Stimulated activated CD8-positive, alpha-beta memory T cell treated with anti-CD3 and anti-CD28 coated beads, Interleukin-7, amount 100 ng/mL, for 4 hours (primary cell): ENCODE measurements at regions not wholly inside any gene's neighbourhood (a gene's known extent, or its start where the extent isn't known, plus 50 kb on each side); places are given as distances from the start of the nearest gene placed in this dataset.
"Not testable (repeated sequence)": the region's sequence is repeated elsewhere in the genome, so short reads cannot be mapped to it uniquely, and the experiment has no call there.

Experiments
- DNase-seq, 2 donors: peaks; one replicate each; pipeline ENCODE4 v3.0.0-alpha.2; 2020; ENCODE audit warnings: low read depth in 2 of 2

- DNase-seq, result no peak
Observed at GRCh38 chr12:62003226-62003625, 257.0 kb upstream of the USP15 start.

DNA sequence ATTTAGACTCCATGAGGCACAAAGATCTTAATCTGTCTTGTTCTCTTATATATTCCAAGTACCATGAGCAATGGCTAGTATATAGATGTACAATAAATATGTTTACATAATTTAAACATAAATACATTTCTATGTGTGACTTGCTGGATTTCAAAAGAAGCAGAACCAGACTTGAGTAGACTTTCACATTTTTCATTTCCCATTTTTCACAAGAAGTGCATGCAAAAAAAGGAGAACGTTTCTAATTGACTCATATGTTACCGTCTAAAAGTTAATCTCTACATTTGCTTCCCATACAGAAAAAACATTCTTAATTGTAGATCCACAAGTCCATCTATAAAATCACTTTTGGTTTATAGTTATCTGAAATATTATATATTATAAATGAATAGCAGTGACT is 256.5 kb upstream of the USP15 start:
- DNase-seq, result no peak

GRCh38 chr12:62005615-62006014 is 254.6 kb upstream of the USP15 start:
- DNase-seq, result no peak

- DNase-seq, result no peak
Observed at GRCh38 chr12:62006076-62006732, 254.0 kb upstream of the USP15 start.

- no peak for DNase-seq
Observed at GRCh38 chr12:62008703-62009102, 251.5 kb upstream of the USP15 start.

DNA sequence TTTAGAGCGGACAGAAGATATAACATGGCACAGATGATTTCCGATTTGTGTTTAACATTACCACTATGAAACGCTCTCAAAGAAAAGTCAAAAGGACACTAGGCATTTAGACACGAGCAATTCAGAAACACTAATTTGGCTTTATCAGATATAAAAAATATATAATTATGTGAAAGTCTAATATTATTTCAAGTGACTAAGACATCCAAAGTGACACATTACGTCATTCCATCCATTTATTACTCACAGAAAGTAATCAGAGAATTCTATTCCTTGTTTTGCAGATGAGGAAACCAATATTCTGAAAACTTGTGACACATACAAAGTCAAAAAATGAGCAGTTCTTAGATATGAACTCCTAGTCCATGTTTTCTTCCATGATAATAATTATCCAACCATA is 250.8 kb upstream of the USP15 start:
- no peak for DNase-seq

DNA sequence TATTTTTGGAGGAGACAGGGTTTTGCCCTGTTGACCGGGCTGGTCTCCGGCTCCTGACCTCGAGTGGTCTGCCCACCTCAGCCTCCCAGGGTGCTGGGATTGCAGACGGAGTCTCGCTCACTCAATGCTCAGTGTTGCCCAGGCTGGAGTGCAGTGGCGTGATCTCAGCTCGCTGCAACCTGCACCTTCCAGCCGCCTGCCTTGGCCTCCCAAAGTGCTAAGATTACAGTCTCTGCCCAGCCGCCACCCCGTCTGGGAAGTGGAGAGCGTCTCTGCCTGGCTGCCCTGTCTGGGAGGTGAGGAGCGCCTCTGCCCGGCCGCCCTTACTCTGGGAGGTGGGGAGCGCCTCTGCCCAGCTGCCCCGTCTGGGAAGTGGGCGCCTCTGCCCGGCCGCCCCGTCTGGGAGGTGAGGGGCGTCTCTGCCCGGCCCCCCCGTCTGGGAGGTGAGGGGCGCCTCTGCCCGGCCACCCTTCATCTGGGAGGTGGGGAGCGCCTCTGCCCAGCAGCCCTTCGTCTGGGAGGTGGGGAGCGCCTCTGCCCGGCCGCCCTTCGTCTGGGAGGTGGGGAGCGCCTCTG is 249.8 kb upstream of the USP15 start:
- DNase-seq, result not testable (repeated sequence)

DNA sequence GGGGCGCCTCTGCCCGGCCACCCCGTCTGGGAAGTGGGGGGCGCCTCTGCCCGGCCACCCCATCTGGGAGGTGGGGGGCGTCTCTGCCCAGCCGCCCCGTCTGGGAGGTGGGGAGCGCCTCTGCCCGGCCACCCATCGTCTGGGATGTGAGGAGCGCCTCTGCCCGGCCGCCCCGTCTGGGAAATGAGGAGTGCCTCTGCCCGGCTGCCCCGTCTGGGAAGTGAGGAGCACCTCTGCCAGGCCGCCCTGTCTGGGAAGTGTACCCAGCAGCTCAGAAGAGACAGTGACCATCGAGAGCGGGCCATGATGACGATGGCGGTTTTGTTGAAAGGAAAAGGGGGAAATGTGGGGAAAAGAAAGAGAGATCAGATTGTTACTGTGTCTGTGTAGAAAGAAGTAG is 249.2 kb upstream of the USP15 start:
- not testable (repeated sequence) for DNase-seq

GRCh38 chr12:62014330-62014729 is 245.9 kb upstream of the USP15 start:
- no peak for DNase-seq

- no peak for DNase-seq
Observed at GRCh38 chr12:62016021-62016420, 244.2 kb upstream of the USP15 start.

DNA sequence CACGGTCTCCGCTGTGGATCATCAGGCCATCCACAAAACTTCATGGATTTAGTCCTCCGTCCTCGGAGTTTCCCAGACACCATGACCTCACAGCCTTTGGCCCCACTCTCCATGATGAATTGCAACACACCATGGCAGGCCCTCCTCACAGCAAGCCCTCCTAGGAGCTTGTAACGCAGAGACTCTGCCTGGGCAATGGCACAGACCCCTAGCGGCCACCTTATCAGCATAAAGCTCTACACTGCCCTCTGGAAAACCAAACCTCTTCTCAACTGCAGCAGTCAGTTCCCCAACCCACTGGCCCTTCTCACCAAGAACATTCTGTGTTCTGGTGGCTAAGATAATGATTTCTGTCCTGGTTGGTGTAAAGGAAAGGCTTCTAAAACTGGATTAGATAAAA is 238.4 kb upstream of the USP15 start:
- DNase-seq, result no peak

GRCh38 chr12:62028536-62028935 is 231.7 kb upstream of the USP15 start:
- no peak for DNase-seq

DNA sequence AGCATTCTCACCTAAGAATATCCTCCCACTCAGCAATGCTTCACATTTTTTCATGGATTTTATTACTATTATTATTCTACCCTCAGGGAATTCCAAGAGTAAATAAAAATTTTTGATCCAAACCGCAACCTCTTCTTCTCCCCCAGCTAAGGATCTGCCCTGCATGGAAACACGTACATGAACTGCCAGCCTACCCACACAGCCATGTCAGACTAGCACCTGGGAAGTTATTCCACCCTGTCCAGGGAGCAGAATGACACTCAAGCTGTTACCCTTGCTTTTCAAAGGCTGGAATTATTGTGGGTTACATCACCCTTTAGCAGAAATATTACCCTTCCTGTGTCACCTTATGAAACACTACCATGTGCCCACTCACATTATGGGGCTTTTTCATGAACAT is 227.3 kb upstream of the USP15 start:
- DNase-seq, result no peak

DNA sequence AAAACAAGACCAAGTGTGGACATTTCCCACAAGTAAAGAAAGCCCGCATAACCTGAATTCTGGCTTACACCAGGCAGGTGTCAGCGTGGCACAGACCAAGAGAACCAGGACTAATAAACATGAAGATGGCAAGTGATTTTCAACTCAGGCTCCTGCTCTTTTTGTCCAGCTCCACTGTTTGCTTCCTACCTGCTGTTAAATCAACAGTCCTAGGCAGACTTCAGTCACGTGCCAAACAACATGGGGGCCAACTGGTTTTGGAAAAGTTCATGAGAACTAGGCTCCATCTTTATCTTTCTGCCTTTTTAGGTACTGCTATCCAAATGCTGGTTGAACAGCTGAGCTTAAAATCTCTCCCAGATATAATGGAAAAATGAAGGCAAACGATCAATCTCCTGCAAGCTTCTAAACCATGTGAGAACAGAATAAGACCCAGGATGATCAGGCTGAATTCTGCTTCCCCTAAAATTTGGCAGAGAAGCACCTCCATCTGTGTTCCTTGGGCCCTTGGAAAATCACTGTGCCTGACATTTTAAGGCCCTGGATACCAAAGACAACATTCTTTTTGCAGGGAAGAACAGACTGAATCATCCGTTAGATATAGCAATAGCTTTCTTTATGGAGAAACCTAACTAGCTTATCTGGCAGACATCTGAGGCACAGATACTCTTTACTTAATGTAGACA is 215.6 kb upstream of the USP15 start:
- no peak for DNase-seq

- DNase-seq, result no peak
Observed at GRCh38 chr12:62045211-62045610, 215.0 kb upstream of the USP15 start.

DNA sequence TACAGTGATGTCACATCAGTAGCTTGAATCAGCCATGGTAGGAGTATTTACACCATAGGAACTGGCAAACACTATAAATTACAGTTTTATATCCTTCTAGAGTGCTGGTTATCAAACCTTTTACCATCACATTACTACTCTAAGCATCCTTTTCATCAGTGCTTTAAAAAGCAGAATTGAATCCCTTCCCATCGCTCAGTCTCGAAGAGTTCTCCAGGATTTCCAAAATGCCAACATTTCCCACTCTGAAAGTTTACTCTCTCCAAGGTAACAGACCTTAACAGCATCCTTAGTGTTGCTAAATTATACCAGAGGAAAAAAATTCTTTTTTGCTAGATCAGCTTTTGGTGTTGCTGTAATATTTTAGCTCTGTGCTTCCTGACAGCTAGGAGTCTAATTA is 209.4 kb upstream of the USP15 start:
- DNase-seq, result no peak

GRCh38 chr12:62069976-62070375 is 190.2 kb upstream of the USP15 start:
- DNase-seq, result no peak

DNA sequence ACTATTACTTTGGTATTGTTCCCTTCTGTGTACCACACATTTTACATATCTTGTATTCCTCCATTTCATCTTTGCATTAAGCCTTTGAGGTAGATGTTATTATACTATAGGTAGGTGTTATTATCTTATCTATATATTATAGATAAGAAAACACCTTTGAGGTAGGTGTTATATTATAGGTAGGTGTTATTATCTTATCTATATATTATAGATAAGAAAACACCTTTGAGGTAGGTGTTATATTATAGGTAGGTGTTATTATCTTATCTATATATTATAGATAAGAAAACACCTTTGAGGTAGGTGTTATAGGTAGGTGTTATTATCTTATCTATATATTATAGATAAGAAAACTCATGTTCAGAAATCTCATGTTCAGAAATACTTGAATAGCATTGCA is 187.0 kb upstream of the USP15 start:
- DNase-seq, result not testable (repeated sequence)

- DNase-seq, result no peak
Observed at GRCh38 chr12:62075870-62076269, 184.3 kb upstream of the USP15 start.

- no peak for DNase-seq
Observed at GRCh38 chr12:62078020-62078419, 182.2 kb upstream of the USP15 start.

GRCh38 chr12:62082448-62082847 is 177.8 kb upstream of the USP15 start:
- DNase-seq, result no peak

DNA sequence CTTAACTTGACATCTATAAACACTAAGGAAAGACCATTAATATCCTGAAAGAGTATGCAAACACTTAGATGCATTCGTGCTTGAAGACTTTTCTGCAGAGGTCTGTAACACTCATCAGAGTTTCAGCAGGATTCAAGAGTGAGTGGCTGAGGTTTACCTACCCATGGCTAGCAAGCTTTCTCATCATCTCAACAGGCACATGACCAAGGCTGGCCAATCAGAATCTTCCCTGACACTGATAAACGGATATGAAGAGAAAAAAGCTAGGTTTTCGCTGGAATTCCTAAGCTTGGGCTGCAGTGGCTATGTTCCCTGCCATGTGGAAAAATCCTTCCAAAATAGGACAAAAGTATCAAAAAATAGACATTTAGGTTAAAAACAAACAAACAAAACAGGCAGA is 162.1 kb upstream of the USP15 start:
- DNase-seq, result no peak

DNA sequence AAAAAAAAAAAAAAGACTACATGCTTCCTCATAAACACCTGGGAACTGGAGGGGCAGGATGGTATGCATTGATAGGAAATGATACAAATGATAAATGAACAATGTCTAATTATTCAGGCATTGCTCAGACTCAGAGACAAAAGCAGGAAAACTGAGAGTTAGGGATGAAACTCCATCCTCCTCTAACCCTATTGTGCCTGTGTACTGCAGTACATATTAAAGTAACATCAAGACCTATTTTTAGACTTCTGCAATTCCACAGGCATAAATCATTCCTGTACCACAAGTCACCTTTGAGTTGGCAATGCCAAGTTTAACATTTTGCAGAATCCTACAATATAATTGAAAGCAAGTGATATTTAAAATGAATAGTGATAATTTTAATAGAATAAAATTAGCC is 156.5 kb upstream of the USP15 start:
- no peak for DNase-seq
